Calu3 (cell line): ENCODE measurements at regions not wholly inside any gene's neighbourhood (a gene's known extent, or its start where the extent isn't known, plus 50 kb on each side); places are given as distances from the start of the nearest gene placed in this dataset.

ENCODE experiments used
- BruUV-seq: library from RNA; stranded (reverse); fragments of 400-500 nt; replicated peaks from 2 replicates; lab custom pipeline; 2021; lab: Mats Ljungman, UMichigan
- CTCF ChIA-PET: fragments of 300-600 bp; sonication (Branson Sonifier 250); formaldehyde crosslinking; loops from one replicate; lab custom pipeline; 2022; ENCODE audit warnings: antibody characterized with exemption; lab: Charles Lee
- DNase-seq: peaks from one replicate; pipeline ENCODE4 v3.0.0; 2022
- H3K27ac Mint-ChIP-seq: one replicate; pipeline ENCODE4 v1.8.0; 2022; ENCODE audit warnings: mixed read lengths; ENCODE audit not compliant: unreplicated experiment
- H3K27me3 Mint-ChIP-seq: one replicate; pipeline ENCODE4 v1.8.0; 2022; ENCODE audit warnings: mixed read lengths; ENCODE audit not compliant: unreplicated experiment
- H3K36me3 Mint-ChIP-seq: one replicate; pipeline ENCODE4 v1.8.0; 2022; ENCODE audit warnings: mild to moderate bottlenecking, moderate library complexity, mixed read lengths; ENCODE audit not compliant: insufficient read depth, unreplicated experiment
- H3K4me1 Mint-ChIP-seq: one replicate; pipeline ENCODE4 v1.8.0; 2022; ENCODE audit warnings: mild to moderate bottlenecking, low read depth, mixed read lengths; ENCODE audit not compliant: unreplicated experiment
- H3K4me3 Mint-ChIP-seq: one replicate; pipeline ENCODE4 v1.8.0; 2022; ENCODE audit warnings: mild to moderate bottlenecking, low read depth, moderate library complexity, mixed read lengths; ENCODE audit not compliant: unreplicated experiment
- H3K9me3 Mint-ChIP-seq: one replicate; pipeline ENCODE4 v1.8.0; 2022; ENCODE audit warnings: low read depth, mixed read lengths; ENCODE audit not compliant: unreplicated experiment
- intact Hi-C: fragments of 100-400 bp; cut with micrococcal nuclease; formaldehyde crosslinking; loops from one replicate; pipeline ENCODE4 v1.10.0; 2022; ENCODE audit not compliant: unreplicated experiment
- TF ChIP-seq, protein P1 (sequence below): fragments of 200-600 bp; IDR thresholded peaks from one replicate; pipeline ENCODE4 v1.8.0; 2022; ENCODE audit warnings: antibody characterized with exemption; ENCODE audit not compliant: unreplicated experiment

DNA sequence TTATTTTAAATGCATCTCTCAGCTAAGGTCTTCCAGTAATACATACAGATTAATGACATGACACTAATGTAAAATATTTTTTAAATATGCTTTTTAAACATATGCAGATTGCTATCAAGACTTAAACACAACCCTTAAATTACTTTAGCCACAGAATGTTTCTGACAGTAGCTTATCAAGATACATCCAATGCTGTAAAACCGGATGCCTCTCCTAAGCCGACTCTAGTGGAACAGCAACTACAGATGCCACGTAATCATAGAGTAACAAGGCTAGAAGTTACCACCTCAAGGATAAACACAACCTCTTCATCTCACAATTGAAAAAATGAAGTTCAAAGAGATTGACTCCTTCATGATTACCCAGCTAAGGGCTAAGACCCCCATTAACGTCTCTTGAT lies 68.4 kb downstream of the ZZZ3 start:
- intact Hi-C loops: no loop called here
- no peak overlapping the region for H3K4me3 Mint-ChIP-seq
- CTCF ChIA-PET: no interaction called here
- TF ChIP-seq, protein P1, sequence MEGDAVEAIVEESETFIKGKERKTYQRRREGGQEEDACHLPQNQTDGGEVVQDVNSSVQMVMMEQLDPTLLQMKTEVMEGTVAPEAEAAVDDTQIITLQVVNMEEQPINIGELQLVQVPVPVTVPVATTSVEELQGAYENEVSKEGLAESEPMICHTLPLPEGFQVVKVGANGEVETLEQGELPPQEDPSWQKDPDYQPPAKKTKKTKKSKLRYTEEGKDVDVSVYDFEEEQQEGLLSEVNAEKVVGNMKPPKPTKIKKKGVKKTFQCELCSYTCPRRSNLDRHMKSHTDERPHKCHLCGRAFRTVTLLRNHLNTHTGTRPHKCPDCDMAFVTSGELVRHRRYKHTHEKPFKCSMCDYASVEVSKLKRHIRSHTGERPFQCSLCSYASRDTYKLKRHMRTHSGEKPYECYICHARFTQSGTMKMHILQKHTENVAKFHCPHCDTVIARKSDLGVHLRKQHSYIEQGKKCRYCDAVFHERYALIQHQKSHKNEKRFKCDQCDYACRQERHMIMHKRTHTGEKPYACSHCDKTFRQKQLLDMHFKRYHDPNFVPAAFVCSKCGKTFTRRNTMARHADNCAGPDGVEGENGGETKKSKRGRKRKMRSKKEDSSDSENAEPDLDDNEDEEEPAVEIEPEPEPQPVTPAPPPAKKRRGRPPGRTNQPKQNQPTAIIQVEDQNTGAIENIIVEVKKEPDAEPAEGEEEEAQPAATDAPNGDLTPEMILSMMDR: no peak
- no peak overlapping the region for H3K27ac Mint-ChIP-seq
- H3K27me3 Mint-ChIP-seq: no peaks in the 10 kb centered on the region
- peaks cover 25% of the 10 kb centered on the region for H3K36me3 Mint-ChIP-seq
- no peaks in the 10 kb centered on the region for H3K9me3 Mint-ChIP-seq
- BruUV-seq: no TSS peak
- no peaks in the 10 kb centered on the region for H3K4me1 Mint-ChIP-seq
- no peak for DNase-seq
